ENCODE measurements at regions not wholly inside any gene's neighbourhood (a gene's known extent, or its start where the extent isn't known, plus 50 kb on each side); places are given as distances from the start of the nearest gene placed in this dataset.

DNA sequence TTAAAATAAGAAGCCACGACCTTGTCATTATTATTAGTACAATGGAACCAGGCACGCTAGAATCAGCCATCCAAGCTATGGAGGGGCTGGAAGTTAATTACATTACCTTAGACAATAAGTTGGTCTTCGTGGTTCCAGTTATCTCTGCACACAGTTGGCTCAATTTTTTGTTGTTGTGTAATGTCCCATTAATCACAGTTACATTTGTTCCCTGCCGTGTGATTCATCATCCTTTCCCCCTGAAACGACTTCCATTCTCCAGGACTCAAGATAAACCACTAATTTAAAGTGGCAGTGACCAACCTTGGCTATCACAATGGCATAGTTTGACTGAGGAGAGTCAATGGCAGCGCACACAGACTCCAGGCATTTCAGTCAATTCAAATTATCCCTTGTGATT, 905.0 kb downstream of the RAB28 start:
- H3K27me3 ChIP-seq, result no peaks in the 10 kb centered on the region
- no peaks in the 10 kb centered on the region for H3K4me1 ChIP-seq
- TF ChIP-seq POLR2A (IDR thresholded peaks at IDR 0.05) (no peak), EP300 (IDR thresholded peaks at IDR 0.05) (no peak), POLR2AphosphoS5 (IDR thresholded peaks at IDR 0.05) (no peak)
- TF ChIP-seq, protein P1, sequence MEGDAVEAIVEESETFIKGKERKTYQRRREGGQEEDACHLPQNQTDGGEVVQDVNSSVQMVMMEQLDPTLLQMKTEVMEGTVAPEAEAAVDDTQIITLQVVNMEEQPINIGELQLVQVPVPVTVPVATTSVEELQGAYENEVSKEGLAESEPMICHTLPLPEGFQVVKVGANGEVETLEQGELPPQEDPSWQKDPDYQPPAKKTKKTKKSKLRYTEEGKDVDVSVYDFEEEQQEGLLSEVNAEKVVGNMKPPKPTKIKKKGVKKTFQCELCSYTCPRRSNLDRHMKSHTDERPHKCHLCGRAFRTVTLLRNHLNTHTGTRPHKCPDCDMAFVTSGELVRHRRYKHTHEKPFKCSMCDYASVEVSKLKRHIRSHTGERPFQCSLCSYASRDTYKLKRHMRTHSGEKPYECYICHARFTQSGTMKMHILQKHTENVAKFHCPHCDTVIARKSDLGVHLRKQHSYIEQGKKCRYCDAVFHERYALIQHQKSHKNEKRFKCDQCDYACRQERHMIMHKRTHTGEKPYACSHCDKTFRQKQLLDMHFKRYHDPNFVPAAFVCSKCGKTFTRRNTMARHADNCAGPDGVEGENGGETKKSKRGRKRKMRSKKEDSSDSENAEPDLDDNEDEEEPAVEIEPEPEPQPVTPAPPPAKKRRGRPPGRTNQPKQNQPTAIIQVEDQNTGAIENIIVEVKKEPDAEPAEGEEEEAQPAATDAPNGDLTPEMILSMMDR (IDR thresholded peaks at IDR 0.05), result no peak
- H3K36me3 ChIP-seq, result no peaks in the 10 kb centered on the region
- WGBS, 2 donors, result 28 to 37% methylated on average over 6 of the region's 6 CpGs
- ATAC-seq (ENCODE audit: low FRiP score in 2 of 2), result no peak
- no peak overlapping the region for H3K27ac ChIP-seq
- H3K4me3 ChIP-seq, result no peak overlapping the region
- DNase-seq, result no peak
- no peaks in the 10 kb centered on the region for H3K9me3 ChIP-seq

DNA sequence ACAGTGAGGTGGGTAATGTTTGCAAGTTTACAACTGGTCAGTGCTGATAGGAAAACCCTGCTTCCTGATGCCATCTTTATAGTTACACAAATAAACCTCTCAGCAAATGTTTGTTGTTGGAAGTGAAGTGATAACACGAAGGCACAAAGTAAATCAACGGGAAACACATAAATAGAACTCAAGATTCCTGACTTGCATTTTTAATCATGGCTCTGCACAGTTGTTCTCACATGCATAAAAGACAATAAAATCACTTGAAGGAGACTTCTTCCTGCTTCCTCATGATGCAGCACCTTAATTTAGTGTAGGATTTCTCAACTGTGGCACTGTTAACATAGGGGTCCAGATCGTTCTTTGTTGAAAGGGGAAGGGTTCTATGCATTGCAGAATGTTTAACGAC, 907.7 kb downstream of the RAB28 start:
- no peaks in the 10 kb centered on the region for H3K4me1 ChIP-seq
- H3K27ac ChIP-seq, result no peak overlapping the region
- no peaks in the 10 kb centered on the region for H3K9me3 ChIP-seq
- H3K36me3 ChIP-seq, result no peaks in the 10 kb centered on the region
- DNase-seq (no peak), ATAC-seq (ENCODE audit: low FRiP score in 2 of 2) (no peak)
- H3K4me3 ChIP-seq, result no peak overlapping the region
- TF ChIP-seq, protein P1 (IDR thresholded peaks at IDR 0.05), result no peak
- TF ChIP-seq EP300 (IDR thresholded peaks at IDR 0.05) (no peak), POLR2AphosphoS5 (IDR thresholded peaks at IDR 0.05) (no peak), POLR2A (IDR thresholded peaks at IDR 0.05) (no peak)
- no peaks in the 10 kb centered on the region for H3K27me3 ChIP-seq
- 25 to 28% methylated on average over 4 of the region's 4 CpGs for WGBS, 2 donors

DNA sequence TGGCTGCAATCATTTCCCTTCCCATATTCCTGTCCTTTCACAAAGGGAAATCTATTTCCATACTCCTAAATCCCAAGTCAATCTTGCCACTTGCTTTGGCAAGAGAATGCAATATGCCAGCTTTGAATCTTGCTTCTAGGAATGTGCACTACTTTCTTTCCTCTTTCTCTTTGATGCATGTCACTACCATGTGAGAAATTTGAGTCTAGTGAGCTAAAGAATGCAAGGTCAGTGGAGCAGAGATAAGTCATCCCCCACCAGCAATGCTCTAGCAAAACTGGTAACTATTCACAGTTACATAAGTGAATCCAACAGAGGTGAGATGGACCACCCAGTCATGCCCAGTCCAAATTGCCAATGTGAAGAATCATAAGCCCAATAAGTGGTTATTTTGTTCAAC, 910.4 kb downstream of the RAB28 start:
- H3K4me1 ChIP-seq, result no peaks in the 10 kb centered on the region
- H3K36me3 ChIP-seq, result no peaks in the 10 kb centered on the region
- no peak for ATAC-seq (ENCODE audit: low FRiP score in 2 of 2)
- TF ChIP-seq POLR2A (IDR thresholded peaks at IDR 0.05), result no peak
- no peak for TF ChIP-seq POLR2AphosphoS5 (IDR thresholded peaks at IDR 0.05)
- TF ChIP-seq, protein P1 (IDR thresholded peaks at IDR 0.05), result no peak
- TF ChIP-seq EP300 (IDR thresholded peaks at IDR 0.05), result no peak
- DNase-seq, result no peak
- H3K27ac ChIP-seq, result no peak overlapping the region
- no peaks in the 10 kb centered on the region for H3K9me3 ChIP-seq
- no peak overlapping the region for H3K4me3 ChIP-seq
- no peaks in the 10 kb centered on the region for H3K27me3 ChIP-seq

DNA sequence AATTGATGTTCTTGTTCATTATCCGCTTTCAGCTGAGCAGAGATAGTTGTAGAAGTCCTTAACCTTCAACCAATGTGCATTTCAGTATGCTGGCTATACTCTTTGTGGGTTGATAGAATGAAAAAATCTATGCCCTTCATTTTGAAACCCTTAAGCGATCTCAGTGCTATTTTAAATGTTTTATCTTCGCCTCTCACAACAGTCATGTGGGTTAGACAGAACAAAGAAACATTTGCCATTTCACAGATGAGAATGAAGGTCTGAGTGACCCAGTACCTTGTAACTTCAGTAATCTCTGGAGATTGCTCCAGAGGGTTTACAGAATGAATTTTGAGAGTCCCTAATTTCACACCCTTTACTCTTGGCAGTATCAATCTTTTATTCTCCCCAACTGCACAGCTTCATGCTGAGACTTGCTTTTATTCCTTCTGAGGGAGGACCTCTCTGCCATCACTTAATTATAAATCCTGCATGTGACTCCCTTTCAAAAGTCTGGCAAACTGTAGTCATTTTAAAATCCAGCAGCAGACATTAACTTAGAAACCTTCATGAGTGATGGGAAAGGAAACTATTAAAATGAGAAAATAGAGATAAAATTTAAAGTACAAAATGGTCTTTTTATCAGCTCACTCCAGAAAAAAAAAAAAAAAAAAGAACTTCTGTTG, 921.5 kb downstream of the RAB28 start:
- no peak overlapping the region for H3K27ac ChIP-seq
- TF ChIP-seq POLR2AphosphoS5 (IDR thresholded peaks at IDR 0.05) (no peak), EP300 (IDR thresholded peaks at IDR 0.05) (no peak), POLR2A (IDR thresholded peaks at IDR 0.05) (no peak)
- TF ChIP-seq, protein P1 (IDR thresholded peaks at IDR 0.05), result no peak
- DNase-seq (no peak), ATAC-seq (ENCODE audit: low FRiP score in 2 of 2) (no peak)
- H3K9me3 ChIP-seq, result no peaks in the 10 kb centered on the region
- WGBS, 2 donors, result 52 to 84% methylated on average over 3 of the region's 3 CpGs
- H3K36me3 ChIP-seq, result no peaks in the 10 kb centered on the region
- no peak overlapping the region for H3K4me3 ChIP-seq
- no peaks in the 10 kb centered on the region for H3K4me1 ChIP-seq
- no peaks in the 10 kb centered on the region for H3K27me3 ChIP-seq

DNA sequence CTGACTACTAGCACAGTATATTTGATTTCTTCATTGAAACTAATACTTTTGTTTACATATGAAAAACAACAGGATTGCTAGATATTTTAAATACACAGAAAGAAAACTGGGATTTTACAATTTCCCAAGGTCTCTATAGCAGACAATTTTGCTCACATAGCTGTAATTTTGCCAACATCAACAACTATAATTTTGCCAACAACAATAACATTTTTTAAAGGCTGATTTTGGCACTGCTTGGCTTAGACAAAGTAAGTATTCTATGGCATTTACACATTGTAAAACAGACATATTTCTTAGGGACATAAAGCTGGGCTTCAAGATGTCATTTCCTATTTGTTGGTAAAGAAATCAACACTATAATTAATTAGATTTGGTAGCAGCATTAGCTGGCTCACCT, 922.1 kb downstream of the RAB28 start:
- no peak for DNase-seq
- no peak overlapping the region for H3K4me3 ChIP-seq
- no peak for ATAC-seq (ENCODE audit: low FRiP score in 2 of 2)
- TF ChIP-seq POLR2AphosphoS5 (IDR thresholded peaks at IDR 0.05), result no peak
- TF ChIP-seq, protein P1 (IDR thresholded peaks at IDR 0.05), result no peak
- no peak for TF ChIP-seq POLR2A (IDR thresholded peaks at IDR 0.05)
- no peak for TF ChIP-seq EP300 (IDR thresholded peaks at IDR 0.05)
- H3K36me3 ChIP-seq, result no peaks in the 10 kb centered on the region
- no peaks in the 10 kb centered on the region for H3K9me3 ChIP-seq
- H3K27ac ChIP-seq, result no peak overlapping the region
- no peaks in the 10 kb centered on the region for H3K27me3 ChIP-seq
- no peaks in the 10 kb centered on the region for H3K4me1 ChIP-seq
